GM23338 (cell line): ENCODE measurements at regions not wholly inside any gene's neighbourhood (a gene's known extent, or its start where the extent isn't known, plus 50 kb on each side); places are given as distances from the start of the nearest gene placed in this dataset.

Source experiments
- ATAC-seq: fragments of 200-7000 bp; cut with Tn5 transposase; 3 replicates; pipeline ENCODE4 v1.9.1; 2020
- DNase-seq: peaks from one replicate; pipeline ENCODE4 v3.0.0-alpha.2; 2015; ENCODE audit warnings: low spot score
- H2AFZ ChIP-seq: fragments of 200-600 bp; sonication (generic); 2 replicates; pipeline ENCODE4 v1.8.0; 2016; ENCODE audit warnings: antibody characterized with exemption, mild to moderate bottlenecking, moderate library complexity
- H3F3A ChIP-seq: fragments of 200-600 bp; sonication (generic); replicated peaks from 2 replicates; pipeline ENCODE4 v1.8.0; 2017; ENCODE audit warnings: antibody characterized with exemption, mixed run types, low read depth
- H3K27ac ChIP-seq: fragments of 200-600 bp; sonication (generic); 2 replicates; pipeline ENCODE4 v1.6.1; 2016; ENCODE audit warnings: low read depth
- H3K27me3 ChIP-seq: fragments of 200-600 bp; sonication (generic); 2 replicates; pipeline ENCODE4 v1.8.0; 2016; ENCODE audit warnings: mild to moderate bottlenecking, mixed run types, moderate library complexity; ENCODE audit not compliant: insufficient read depth
- H3K36me3 ChIP-seq: fragments of 200-600 bp; sonication (generic); 2 replicates; pipeline ENCODE4 v1.8.0; 2016; ENCODE audit warnings: mild to moderate bottlenecking; ENCODE audit not compliant: insufficient read depth
- H3K4me1 ChIP-seq: fragments of 200-600 bp; sonication (generic); 2 replicates; pipeline ENCODE4 v1.8.0; 2016; ENCODE audit warnings: mild to moderate bottlenecking, moderate library complexity; ENCODE audit not compliant: insufficient read depth
- H3K4me2 ChIP-seq: fragments of 200-600 bp; sonication (generic); 2 replicates; pipeline ENCODE4 v1.7.1; 2017; ENCODE audit warnings: mixed run types
- H3K4me3 ChIP-seq: fragments of 200-600 bp; sonication (generic); 2 replicates; pipeline ENCODE4 v1.6.1; 2016; ENCODE audit warnings: mixed run types
- H3K79me2 ChIP-seq: fragments of 200-600 bp; sonication (generic); replicated peaks from 2 replicates; pipeline ENCODE4 v1.8.0; 2017; ENCODE audit warnings: mild to moderate bottlenecking; ENCODE audit not compliant: insufficient read depth
- H3K9me2 ChIP-seq: fragments of 200-600 bp; sonication (generic); 2 replicates; pipeline ENCODE4 v1.8.0; 2017; ENCODE audit not compliant: insufficient read depth
- H4K20me1 ChIP-seq: fragments of 200-600 bp; sonication (generic); replicated peaks from 2 replicates; pipeline ENCODE4 v1.8.0; 2017; ENCODE audit warnings: mild to moderate bottlenecking; ENCODE audit not compliant: insufficient read depth
- H3K27ac Mint-ChIP-seq: 2 replicates; pipeline ENCODE4 v1.8.0; 2020; ENCODE audit warnings: inconsistent platforms, mild to moderate bottlenecking, moderate library complexity, mixed read lengths
- H3K27me3 Mint-ChIP-seq: 3 replicates; pipeline ENCODE4 v1.8.0; 2022; ENCODE audit warnings: low read depth, mild to moderate bottlenecking, moderate library complexity, mixed read lengths, inconsistent platforms; ENCODE audit not compliant: insufficient read depth, poor library complexity
- H3K36me3 Mint-ChIP-seq: 3 replicates; pipeline ENCODE4 v1.8.0; 2021; ENCODE audit warnings: low read depth, mild to moderate bottlenecking, inconsistent platforms, moderate library complexity, mixed read lengths
- H3K4me1 Mint-ChIP-seq: 3 replicates; pipeline ENCODE4 v1.8.0; 2020; ENCODE audit warnings: mild to moderate bottlenecking, inconsistent platforms, mixed read lengths
- H3K4me3 Mint-ChIP-seq: 3 replicates; pipeline ENCODE4 v1.8.0; 2021; ENCODE audit warnings: moderate library complexity, mild to moderate bottlenecking, inconsistent platforms, mixed read lengths
- H3K9me3 Mint-ChIP-seq: 3 replicates; pipeline ENCODE4 v1.8.0; 2020; ENCODE audit warnings: moderate library complexity, mild to moderate bottlenecking, inconsistent platforms, mixed read lengths
- CREB1 ChIP-seq: fragments of 250-450 bp; sonication (Bioruptor Pico); IDR thresholded peaks from 2 replicates; pipeline ENCODE4 v1.5.0; 2020; ENCODE audit warnings: low read depth, mild to moderate bottlenecking, moderate library complexity
- CTCF ChIP-seq, 2 experiments: fragments of 200-600 bp in 1 of 2; sonication (generic) in 1 of 2; conservative IDR thresholded peaks; 2 replicates each; pipeline versions ENCODE4 v1.5.1 to v1.6.1; 2016 to 2017; ENCODE audit warnings: antibody characterized with exemption in 2 of 2, low read depth in 2 of 2, mild to moderate bottlenecking in 2 of 2, moderate library complexity in 1 of 2
- EZH2 ChIP-seq: fragments of 200-600 bp; sonication (generic); IDR thresholded peaks from one replicate; pipeline ENCODE4 v1.8.0; 2017; ENCODE audit warnings: antibody characterized with exemption, mild to moderate bottlenecking, low read depth; ENCODE audit not compliant: unreplicated experiment
- EZH2phosphoT487 ChIP-seq: fragments of 200-600 bp; sonication (generic); IDR thresholded peaks from one replicate; pipeline ENCODE4 v1.8.1; 2018; ENCODE audit warnings: antibody characterized with exemption; ENCODE audit not compliant: unreplicated experiment
- STAT1 ChIP-seq: IDR thresholded peaks from one replicate; pipeline ENCODE4 v1.6.1; 2016; ENCODE audit warnings: antibody characterized with exemption; ENCODE audit not compliant: unreplicated experiment
- ZNF114 ChIP-seq: fragments of 250-450 bp; sonication (Bioruptor Pico); IDR thresholded peaks from 2 replicates; pipeline ENCODE4 v1.5.0; 2020; ENCODE audit warnings: mild to moderate bottlenecking, moderate library complexity
- ZNF331 ChIP-seq: fragments of 250-450 bp; sonication (Bioruptor Pico); IDR thresholded peaks from 2 replicates; pipeline ENCODE4 v1.5.0; 2020; ENCODE audit warnings: low read depth, mild to moderate bottlenecking, moderate library complexity
- TF ChIP-seq, protein P1 (sequence below): IDR thresholded peaks from one replicate; pipeline ENCODE4 v1.6.1; 2018; ENCODE audit warnings: antibody characterized with exemption; ENCODE audit not compliant: unreplicated experiment
- TF ChIP-seq, protein P2 (sequence below): fragments of 250-450 bp; sonication (Bioruptor Pico); IDR thresholded peaks from 2 replicates; pipeline ENCODE4 v1.5.0; 2020; ENCODE audit warnings: mild to moderate bottlenecking, moderate library complexity

DNA sequence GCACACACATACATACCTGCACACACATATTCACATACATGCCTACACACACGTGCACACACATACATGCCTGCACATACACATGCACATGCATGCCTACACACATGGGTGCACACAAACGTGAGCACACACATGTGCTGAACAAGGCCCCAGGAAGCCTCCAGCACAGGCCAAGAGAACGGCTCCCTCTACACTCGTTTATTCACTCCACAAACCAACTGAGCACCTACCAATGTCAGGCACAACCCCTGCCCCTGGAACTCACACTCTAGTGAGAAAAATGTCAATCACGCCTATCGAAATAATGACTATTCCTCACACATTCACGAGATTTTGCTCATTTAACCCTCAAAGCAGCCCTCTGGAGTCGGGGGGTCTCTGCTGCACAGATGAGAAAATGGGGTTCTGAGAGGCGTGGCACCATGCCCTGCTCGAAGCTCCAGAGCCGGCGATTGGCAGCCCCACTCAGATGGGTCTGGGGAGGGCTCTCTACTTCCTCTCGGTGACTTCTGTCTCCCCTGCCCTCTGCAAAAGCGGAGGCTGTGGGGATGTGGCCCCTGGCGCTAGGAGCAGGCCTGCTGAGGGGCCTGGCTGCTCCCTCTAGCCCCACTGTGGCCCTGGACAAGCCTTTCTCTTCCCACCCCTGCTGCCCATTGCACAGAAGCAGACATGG, 90.2 kb upstream of the RUNX3 start (continued):
- TF ChIP-seq EZH2 (no peak), CTCF (conservative IDR thresholded peaks at IDR 0.05; ENCODE audit: low read depth in 2 of 2) (no peak), STAT1 (no peak), CREB1 (CRISPR knock-in tag) (no peak)
- TF ChIP-seq, protein P1, sequence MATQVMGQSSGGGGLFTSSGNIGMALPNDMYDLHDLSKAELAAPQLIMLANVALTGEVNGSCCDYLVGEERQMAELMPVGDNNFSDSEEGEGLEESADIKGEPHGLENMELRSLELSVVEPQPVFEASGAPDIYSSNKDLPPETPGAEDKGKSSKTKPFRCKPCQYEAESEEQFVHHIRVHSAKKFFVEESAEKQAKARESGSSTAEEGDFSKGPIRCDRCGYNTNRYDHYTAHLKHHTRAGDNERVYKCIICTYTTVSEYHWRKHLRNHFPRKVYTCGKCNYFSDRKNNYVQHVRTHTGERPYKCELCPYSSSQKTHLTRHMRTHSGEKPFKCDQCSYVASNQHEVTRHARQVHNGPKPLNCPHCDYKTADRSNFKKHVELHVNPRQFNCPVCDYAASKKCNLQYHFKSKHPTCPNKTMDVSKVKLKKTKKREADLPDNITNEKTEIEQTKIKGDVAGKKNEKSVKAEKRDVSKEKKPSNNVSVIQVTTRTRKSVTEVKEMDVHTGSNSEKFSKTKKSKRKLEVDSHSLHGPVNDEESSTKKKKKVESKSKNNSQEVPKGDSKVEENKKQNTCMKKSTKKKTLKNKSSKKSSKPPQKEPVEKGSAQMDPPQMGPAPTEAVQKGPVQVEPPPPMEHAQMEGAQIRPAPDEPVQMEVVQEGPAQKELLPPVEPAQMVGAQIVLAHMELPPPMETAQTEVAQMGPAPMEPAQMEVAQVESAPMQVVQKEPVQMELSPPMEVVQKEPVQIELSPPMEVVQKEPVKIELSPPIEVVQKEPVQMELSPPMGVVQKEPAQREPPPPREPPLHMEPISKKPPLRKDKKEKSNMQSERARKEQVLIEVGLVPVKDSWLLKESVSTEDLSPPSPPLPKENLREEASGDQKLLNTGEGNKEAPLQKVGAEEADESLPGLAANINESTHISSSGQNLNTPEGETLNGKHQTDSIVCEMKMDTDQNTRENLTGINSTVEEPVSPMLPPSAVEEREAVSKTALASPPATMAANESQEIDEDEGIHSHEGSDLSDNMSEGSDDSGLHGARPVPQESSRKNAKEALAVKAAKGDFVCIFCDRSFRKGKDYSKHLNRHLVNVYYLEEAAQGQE, result no peak

DNA sequence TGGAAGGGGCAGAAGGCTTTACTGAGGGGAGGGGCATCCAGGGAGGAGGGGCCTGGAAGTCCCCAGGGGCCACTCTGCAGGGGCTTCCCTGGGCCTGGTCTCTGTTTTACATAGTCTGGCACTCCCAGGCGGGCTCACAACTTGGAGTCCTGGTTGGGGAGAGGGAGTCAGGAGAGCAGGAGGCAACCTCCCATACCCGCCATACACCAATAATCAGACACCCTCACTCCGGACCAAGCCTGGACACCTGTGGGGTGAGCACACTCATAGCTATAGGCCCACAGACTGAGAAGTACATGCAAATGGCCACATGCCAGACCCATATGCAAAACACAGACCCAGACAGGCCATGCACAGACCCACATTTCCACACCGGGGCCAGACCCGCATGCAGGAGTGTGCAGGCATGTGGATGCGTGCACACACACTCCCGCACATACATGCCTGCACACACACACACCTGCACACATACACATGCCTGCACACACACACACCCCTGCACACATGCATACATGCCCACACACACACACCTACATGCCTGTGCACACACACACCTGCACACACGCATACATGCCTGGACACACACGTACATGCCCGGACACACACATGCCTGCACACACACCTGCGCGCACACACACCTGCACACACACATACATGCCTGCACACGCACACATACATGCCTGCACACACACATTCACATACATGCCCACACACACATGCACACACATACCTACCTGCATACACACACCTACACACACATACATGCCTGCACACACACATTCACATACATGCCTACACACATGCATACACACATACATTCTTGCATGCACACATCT, 89.5 kb upstream of the RUNX3 start:
- Mint-ChIP-seq H3K27me3 (peaks cover 6% of the 10 kb centered on the region), H3K4me1 (peaks cover 20% of the 10 kb centered on the region), H3K27ac (no peak overlapping the region), H3K36me3 (no peaks in the 10 kb centered on the region), H3K9me3 (no peaks in the 10 kb centered on the region; the same call in 2 of the 3 replicates), H3K4me3 (no peak overlapping the region)
- no peak for DNase-seq
- Histone ChIP-seq H3F3A (no peaks in the 10 kb centered on the region), H3K9me2 (no peaks in the 10 kb centered on the region), H3K27me3 (no peaks in the 10 kb centered on the region), H3K36me3 (no peaks in the 10 kb centered on the region), H3K4me2 (no peak overlapping the region), H3K79me2 (no peaks in the 10 kb centered on the region), H2AFZ (no peak overlapping the region), H3K4me1 (no peaks in the 10 kb centered on the region), H3K27ac (no peak overlapping the region), H4K20me1 (no peaks in the 10 kb centered on the region), H3K4me3 (no peak overlapping the region)
- no peak; the same call in 2 of the 3 replicates for ATAC-seq
- TF ChIP-seq ZNF331 (CRISPR knock-in tag) (no peak), EZH2phosphoT487 (no peak), STAT1 (no peak), ZNF114 (CRISPR knock-in tag) (no peak), CREB1 (CRISPR knock-in tag) (no peak)
- TF ChIP-seq, protein P2, sequence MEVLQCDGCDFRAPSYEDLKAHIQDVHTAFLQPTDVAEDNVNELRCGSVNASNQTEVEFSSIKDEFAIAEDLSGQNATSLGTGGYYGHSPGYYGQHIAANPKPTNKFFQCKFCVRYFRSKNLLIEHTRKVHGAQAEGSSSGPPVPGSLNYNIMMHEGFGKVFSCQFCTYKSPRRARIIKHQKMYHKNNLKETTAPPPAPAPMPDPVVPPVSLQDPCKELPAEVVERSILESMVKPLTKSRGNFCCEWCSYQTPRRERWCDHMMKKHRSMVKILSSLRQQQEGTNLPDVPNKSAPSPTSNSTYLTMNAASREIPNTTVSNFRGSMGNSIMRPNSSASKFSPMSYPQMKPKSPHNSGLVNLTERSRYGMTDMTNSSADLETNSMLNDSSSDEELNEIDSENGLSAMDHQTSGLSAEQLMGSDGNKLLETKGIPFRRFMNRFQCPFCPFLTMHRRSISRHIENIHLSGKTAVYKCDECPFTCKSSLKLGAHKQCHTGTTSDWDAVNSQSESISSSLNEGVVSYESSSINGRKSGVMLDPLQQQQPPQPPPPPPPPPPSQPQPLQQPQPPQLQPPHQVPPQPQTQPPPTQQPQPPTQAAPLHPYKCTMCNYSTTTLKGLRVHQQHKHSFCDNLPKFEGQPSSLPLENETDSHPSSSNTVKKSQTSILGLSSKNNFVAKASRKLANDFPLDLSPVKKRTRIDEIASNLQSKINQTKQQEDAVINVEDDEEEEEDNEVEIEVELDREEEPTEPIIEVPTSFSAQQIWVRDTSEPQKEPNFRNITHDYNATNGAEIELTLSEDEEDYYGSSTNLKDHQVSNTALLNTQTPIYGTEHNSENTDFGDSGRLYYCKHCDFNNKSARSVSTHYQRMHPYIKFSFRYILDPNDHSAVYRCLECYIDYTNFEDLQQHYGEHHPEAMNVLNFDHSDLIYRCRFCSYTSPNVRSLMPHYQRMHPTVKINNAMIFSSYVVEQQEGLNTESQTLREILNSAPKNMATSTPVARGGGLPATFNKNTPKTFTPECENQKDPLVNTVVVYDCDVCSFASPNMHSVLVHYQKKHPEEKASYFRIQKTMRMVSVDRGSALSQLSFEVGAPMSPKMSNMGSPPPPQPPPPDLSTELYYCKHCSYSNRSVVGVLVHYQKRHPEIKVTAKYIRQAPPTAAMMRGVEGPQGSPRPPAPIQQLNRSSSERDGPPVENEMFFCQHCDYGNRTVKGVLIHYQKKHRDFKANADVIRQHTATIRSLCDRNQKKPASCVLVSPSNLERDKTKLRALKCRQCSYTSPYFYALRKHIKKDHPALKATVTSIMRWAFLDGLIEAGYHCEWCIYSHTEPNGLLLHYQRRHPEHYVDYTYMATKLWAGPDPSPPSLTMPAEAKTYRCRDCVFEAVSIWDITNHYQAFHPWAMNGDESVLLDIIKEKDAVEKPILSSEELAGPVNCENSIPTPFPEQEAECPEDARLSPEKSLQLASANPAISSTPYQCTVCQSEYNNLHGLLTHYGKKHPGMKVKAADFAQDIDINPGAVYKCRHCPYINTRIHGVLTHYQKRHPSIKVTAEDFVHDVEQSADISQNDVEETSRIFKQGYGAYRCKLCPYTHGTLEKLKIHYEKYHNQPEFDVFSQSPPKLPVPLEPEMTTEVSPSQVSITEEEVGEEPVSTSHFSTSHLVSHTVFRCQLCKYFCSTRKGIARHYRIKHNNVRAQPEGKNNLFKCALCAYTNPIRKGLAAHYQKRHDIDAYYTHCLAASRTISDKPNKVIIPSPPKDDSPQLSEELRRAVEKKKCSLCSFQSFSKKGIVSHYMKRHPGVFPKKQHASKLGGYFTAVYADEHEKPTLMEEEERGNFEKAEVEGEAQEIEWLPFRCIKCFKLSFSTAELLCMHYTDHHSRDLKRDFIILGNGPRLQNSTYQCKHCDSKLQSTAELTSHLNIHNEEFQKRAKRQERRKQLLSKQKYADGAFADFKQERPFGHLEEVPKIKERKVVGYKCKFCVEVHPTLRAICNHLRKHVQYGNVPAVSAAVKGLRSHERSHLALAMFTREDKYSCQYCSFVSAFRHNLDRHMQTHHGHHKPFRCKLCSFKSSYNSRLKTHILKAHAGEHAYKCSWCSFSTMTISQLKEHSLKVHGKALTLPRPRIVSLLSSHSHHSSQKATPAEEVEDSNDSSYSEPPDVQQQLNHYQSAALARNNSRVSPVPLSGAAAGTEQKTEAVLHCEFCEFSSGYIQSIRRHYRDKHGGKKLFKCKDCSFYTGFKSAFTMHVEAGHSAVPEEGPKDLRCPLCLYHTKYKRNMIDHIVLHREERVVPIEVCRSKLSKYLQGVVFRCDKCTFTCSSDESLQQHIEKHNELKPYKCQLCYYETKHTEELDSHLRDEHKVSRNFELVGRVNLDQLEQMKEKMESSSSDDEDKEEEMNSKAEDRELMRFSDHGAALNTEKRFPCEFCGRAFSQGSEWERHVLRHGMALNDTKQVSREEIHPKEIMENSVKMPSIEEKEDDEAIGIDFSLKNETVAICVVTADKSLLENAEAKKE (CRISPR knock-in tag), result no peak
